ENCODE measurements at regions not wholly inside any gene's neighbourhood (a gene's known extent, or its start where the extent isn't known, plus 50 kb on each side); places are given as distances from the start of the nearest gene placed in this dataset.
"Not testable (repeated sequence)": the region's sequence is repeated elsewhere in the genome, so short reads cannot be mapped to it uniquely, and the experiment has no call there.

DNA sequence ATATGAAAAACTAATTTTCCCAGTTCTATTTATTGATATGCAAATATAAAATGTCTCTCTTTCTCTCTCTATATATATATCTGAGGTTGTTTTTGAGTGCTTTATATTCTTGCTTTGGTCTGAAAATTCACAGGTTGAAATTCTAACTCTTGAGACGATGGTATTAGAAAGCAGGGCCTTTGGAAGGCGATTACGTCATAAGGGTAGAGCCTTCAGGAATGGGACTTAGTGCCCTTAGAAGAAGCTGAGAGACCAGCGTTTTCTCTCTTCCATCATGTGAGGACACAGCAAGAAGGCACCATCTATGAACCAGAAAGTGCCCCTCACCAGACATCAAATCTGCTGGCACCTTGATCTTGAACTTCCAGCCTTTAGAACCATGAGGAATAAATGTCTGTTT lies 57.4 kb upstream of the PAXBP1 start:
- Histone ChIP-seq H3K9me3 (ENCODE audit: low read length) (no peaks in the 10 kb centered on the region), H2AFZ (ENCODE audit: low read length) (no peak overlapping the region), H3K36me3 (ENCODE audit: insufficient read depth, low read length) (no peaks in the 10 kb centered on the region), H3K27ac (ENCODE audit: low read depth, low read length, poor library complexity, severe bottlenecking) (no peak overlapping the region), H3K9me2 (ENCODE audit: insufficient read depth, low read length) (no peaks in the 10 kb centered on the region), H3K4me2 (ENCODE audit: low read length) (no peak overlapping the region), H4K20me1 (ENCODE audit: insufficient read depth, low read length) (no peaks in the 10 kb centered on the region), H3K4me3 (ENCODE audit: low read depth, low read length, poor library complexity, severe bottlenecking) (no peak overlapping the region), H3K4me1 (ENCODE audit: insufficient read depth, low read length, poor library complexity, severe bottlenecking) (no peaks in the 10 kb centered on the region), H3K79me2 (ENCODE audit: insufficient read depth, low read depth, low read length) (no peaks in the 10 kb centered on the region)
- TF ChIP-seq, protein P1, sequence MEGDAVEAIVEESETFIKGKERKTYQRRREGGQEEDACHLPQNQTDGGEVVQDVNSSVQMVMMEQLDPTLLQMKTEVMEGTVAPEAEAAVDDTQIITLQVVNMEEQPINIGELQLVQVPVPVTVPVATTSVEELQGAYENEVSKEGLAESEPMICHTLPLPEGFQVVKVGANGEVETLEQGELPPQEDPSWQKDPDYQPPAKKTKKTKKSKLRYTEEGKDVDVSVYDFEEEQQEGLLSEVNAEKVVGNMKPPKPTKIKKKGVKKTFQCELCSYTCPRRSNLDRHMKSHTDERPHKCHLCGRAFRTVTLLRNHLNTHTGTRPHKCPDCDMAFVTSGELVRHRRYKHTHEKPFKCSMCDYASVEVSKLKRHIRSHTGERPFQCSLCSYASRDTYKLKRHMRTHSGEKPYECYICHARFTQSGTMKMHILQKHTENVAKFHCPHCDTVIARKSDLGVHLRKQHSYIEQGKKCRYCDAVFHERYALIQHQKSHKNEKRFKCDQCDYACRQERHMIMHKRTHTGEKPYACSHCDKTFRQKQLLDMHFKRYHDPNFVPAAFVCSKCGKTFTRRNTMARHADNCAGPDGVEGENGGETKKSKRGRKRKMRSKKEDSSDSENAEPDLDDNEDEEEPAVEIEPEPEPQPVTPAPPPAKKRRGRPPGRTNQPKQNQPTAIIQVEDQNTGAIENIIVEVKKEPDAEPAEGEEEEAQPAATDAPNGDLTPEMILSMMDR (conservative IDR thresholded peaks at IDR 0.05; ENCODE audit: low read length), result no peak
- no peak for TF ChIP-seq EZH2phosphoT487 (IDR thresholded peaks at IDR 0.05; ENCODE audit: borderline replicate concordance, low read depth, low read length)
- no peak for DNase-seq (ENCODE audit: low spot score)
- BruUV-seq (replicated peaks), result no TSS peak
- intact Hi-C loops (cut with micrococcal nuclease; ENCODE audit: unreplicated experiment), result no loop called here
- ChIA-PET POLR2A (no interaction called here), CTCF (ENCODE audit: unreplicated experiment) (no interaction called here)

DNA sequence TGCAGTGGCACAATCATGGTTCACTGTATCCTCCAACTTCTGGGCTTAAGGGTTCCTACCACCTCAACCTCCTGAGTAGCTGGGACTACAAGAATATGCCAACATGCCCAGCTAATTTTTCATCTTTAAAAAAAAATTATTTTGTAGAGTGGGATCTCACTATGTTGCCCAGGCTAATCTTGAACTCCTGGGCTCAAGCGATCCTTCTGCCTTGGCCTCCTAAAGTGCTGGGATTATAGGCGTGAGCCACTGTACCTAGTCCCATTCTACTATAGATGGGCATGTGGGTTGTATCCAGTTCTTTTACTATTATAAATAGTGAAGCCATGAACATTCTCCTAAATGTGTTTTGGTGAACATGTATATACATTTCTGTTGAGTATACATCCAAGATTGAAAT lies 57.9 kb upstream of the PAXBP1 start:
- Histone ChIP-seq H4K20me1 (ENCODE audit: insufficient read depth, low read length) (no peaks in the 10 kb centered on the region), H3K27ac (ENCODE audit: low read depth, low read length, poor library complexity, severe bottlenecking) (no peak overlapping the region), H3K4me1 (ENCODE audit: insufficient read depth, low read length, poor library complexity, severe bottlenecking) (no peaks in the 10 kb centered on the region), H3K9me2 (ENCODE audit: insufficient read depth, low read length) (no peaks in the 10 kb centered on the region), H3K36me3 (ENCODE audit: insufficient read depth, low read length) (no peaks in the 10 kb centered on the region), H3K79me2 (ENCODE audit: insufficient read depth, low read depth, low read length) (no peaks in the 10 kb centered on the region), H2AFZ (ENCODE audit: low read length) (no peak overlapping the region), H3K4me2 (ENCODE audit: low read length) (no peak overlapping the region), H3K9me3 (ENCODE audit: low read length) (no peaks in the 10 kb centered on the region), H3K4me3 (ENCODE audit: low read depth, low read length, poor library complexity, severe bottlenecking) (no peak overlapping the region)
- ChIA-PET POLR2A (no interaction called here), CTCF (ENCODE audit: unreplicated experiment) (no interaction called here)
- TF ChIP-seq EZH2phosphoT487 (IDR thresholded peaks at IDR 0.05; ENCODE audit: borderline replicate concordance, low read depth, low read length), result no peak
- TF ChIP-seq, protein P1 (conservative IDR thresholded peaks at IDR 0.05; ENCODE audit: low read length), result no peak
- DNase-seq (ENCODE audit: low spot score), result no peak
- intact Hi-C loops (cut with micrococcal nuclease; ENCODE audit: unreplicated experiment), result no loop called here
- no TSS peak for BruUV-seq (replicated peaks)

DNA sequence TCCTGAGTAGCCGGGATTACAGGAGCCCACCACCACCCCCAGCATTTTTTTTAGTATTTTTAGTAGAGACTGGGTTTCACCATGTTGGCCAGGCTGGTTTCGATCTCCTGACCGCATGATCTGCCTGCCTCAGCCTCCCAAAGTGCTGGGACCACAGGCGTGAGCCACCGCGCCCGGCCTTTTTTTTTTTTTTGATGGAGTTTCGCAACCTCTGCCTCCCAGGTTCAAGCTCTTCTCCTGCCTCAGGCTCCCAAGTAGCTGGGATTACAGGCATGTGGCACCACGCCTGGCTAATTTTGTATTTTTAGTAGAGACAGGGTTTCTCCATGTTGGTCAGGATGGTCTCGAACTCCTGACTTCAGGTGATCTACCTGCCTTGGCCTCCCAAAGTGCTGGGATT lies 60.2 kb upstream of the PAXBP1 start:
- H3K9me3 ChIP-seq (ENCODE audit: low read length); CTCF ChIA-PET (ENCODE audit: unreplicated experiment); H2AFZ ChIP-seq (ENCODE audit: low read length); H3K4me2 ChIP-seq (ENCODE audit: low read length); H3K36me3 ChIP-seq (ENCODE audit: insufficient read depth, low read length); H4K20me1 ChIP-seq (ENCODE audit: insufficient read depth, low read length); H3K9me2 ChIP-seq (ENCODE audit: insufficient read depth, low read length); DNase-seq (ENCODE audit: low spot score); H3K79me2 ChIP-seq (ENCODE audit: insufficient read depth, low read depth, low read length); H3K4me3 ChIP-seq (ENCODE audit: low read depth, low read length, poor library complexity, severe bottlenecking); BruUV-seq (replicated peaks); H3K4me1 ChIP-seq (ENCODE audit: insufficient read depth, low read length, poor library complexity, severe bottlenecking); H3K27ac ChIP-seq (ENCODE audit: low read depth, low read length, poor library complexity, severe bottlenecking): not testable (repeated sequence)
- intact Hi-C loops (cut with micrococcal nuclease; ENCODE audit: unreplicated experiment), result loop anchor here (5.0 to 10.0 kb wide), 3 partner anchors 293 to 613 kb away; no protein-coding TSS in a partner anchor
- POLR2A ChIA-PET, result interaction anchor here (0.6 kb wide), 2 partner anchors 31 to 466 kb away, joined by 3 read pairs; no protein-coding TSS in a partner anchor
